Thyroid gland (tissue), 4 donors: ENCODE measurements at regions not wholly inside any gene's neighbourhood (a gene's known extent, or its start where the extent isn't known, plus 50 kb on each side); places are given as distances from the start of the nearest gene placed in this dataset.

Experiments used
- DNase-seq, 2 donors: peaks; one replicate each; pipeline ENCODE4 v3.0.0-alpha.2; 2019
- H3K27ac ChIP-seq, 3 donors: fragments of 200-600 bp; sonication (generic); 1 replicate in 2 of 3; 2 replicates in 1 of 3; pipeline ENCODE4 v1.5.1; 2016 to 2019; ENCODE audit warnings: mild to moderate bottlenecking in 1 of 3, moderate library complexity in 1 of 3
- H3K27me3 ChIP-seq: fragments of 200-600 bp; sonication (generic); one replicate; pipeline ENCODE4 v1.5.1; 2019
- H3K36me3 ChIP-seq, 2 donors: fragments of 200-600 bp; sonication (generic); one replicate each; pipeline ENCODE4 v1.5.1; 2016 to 2019
- H3K4me1 ChIP-seq, 2 donors: fragments of 200-600 bp; sonication (generic); one replicate each; pipeline ENCODE4 v1.5.1; 2017 to 2019
- H3K4me3 ChIP-seq, 3 donors: fragments of 200-600 bp; sonication (generic); replicated peaks in 1 of 3; 1 replicate in 2 of 3; 2 replicates in 1 of 3; pipeline ENCODE4 v1.5.1; 2016; ENCODE audit warnings: mild to moderate bottlenecking in 1 of 3
- H3K9me3 ChIP-seq: fragments of 200-600 bp; sonication (generic); one replicate; pipeline ENCODE4 v1.5.1; 2017
- POLR2A ChIP-seq, 2 donors: fragments of 450-650 bp; IDR thresholded peaks; one replicate each; pipeline ENCODE4 v1.6.1; 2017; ENCODE audit warnings: antibody characterized with exemption in 2 of 2, mild to moderate bottlenecking in 2 of 2, moderate library complexity in 1 of 2
- WGBS, 2 donors: methylation state at CpG; one replicate each; pipeline ENCODE4 v1.1.5; 2017; 5-methylcytosine and 5-hydroxymethylcytosine counted together
- intact Hi-C: fragments of 100-400 bp; cut with DNase I; formaldehyde crosslinking; loops from one replicate; pipeline ENCODE4 v1.15.1; 2023
- TF ChIP-seq, protein P1 (sequence below), 6 experiments: fragments of 200-600 bp in 3 of 6; fragments of 450-650 bp in 3 of 6; sonication (generic) in 3 of 6; IDR thresholded peaks; one replicate each; pipeline ENCODE4 v1.5.1; 2016 to 2019; ENCODE audit warnings: antibody characterized with exemption in 6 of 6, mild to moderate bottlenecking in 2 of 6, inconsistent platforms in 1 of 6, moderate library complexity in 1 of 6

DNA sequence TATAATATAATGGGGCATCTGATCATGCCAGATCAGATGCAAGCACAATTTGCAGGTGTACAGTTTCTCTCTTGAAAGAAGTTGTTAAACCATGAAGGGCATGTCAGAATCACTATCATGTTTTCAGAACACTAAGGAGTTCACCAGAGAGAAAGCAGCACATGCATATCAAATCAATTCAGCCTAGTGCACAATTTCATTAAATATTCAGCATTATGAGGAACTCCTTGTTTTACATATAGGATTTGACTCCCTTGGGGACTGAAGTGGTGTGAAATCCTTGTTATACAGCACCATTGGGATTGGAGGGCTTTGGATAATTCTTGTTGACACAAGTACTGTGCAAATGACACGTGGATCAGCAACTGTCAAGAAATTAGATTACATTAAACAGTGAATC is 562.1 kb upstream of the KLHL29 start:
- Histone ChIP-seq H3K27me3 (no peaks in the 10 kb centered on the region), H3K4me3 (no peak overlapping the region), H3K4me1 (no peaks in the 10 kb centered on the region), H3K36me3 (no peaks in the 10 kb centered on the region), H3K27ac (no peak overlapping the region), H3K9me3 (no peaks in the 10 kb centered on the region)
- DNase-seq: no peak
- WGBS, 2 donors: 33 to 45% methylated on average over 1 of the region's 1 CpG
- intact Hi-C loops: no loop called here
- TF ChIP-seq, protein P1, sequence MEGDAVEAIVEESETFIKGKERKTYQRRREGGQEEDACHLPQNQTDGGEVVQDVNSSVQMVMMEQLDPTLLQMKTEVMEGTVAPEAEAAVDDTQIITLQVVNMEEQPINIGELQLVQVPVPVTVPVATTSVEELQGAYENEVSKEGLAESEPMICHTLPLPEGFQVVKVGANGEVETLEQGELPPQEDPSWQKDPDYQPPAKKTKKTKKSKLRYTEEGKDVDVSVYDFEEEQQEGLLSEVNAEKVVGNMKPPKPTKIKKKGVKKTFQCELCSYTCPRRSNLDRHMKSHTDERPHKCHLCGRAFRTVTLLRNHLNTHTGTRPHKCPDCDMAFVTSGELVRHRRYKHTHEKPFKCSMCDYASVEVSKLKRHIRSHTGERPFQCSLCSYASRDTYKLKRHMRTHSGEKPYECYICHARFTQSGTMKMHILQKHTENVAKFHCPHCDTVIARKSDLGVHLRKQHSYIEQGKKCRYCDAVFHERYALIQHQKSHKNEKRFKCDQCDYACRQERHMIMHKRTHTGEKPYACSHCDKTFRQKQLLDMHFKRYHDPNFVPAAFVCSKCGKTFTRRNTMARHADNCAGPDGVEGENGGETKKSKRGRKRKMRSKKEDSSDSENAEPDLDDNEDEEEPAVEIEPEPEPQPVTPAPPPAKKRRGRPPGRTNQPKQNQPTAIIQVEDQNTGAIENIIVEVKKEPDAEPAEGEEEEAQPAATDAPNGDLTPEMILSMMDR (IDR thresholded peaks at IDR 0.05): no peak
- no peak for TF ChIP-seq POLR2A (IDR thresholded peaks at IDR 0.05)

GRCh38 chr2:22824618-22825017 is 560.4 kb upstream of the KLHL29 start:
- Histone ChIP-seq H3K27ac (no peak overlapping the region), H3K9me3 (no peaks in the 10 kb centered on the region), H3K4me1 (no peaks in the 10 kb centered on the region), H3K4me3 (no peak overlapping the region), H3K27me3 (no peaks in the 10 kb centered on the region), H3K36me3 (no peaks in the 10 kb centered on the region)
- 89 to 92% methylated on average over 4 of the region's 4 CpGs for WGBS, 2 donors
- intact Hi-C loops: no loop called here
- DNase-seq: no peak
- no peak for TF ChIP-seq POLR2A (IDR thresholded peaks at IDR 0.05)
- TF ChIP-seq, protein P1 (IDR thresholded peaks at IDR 0.05): no peak

DNA sequence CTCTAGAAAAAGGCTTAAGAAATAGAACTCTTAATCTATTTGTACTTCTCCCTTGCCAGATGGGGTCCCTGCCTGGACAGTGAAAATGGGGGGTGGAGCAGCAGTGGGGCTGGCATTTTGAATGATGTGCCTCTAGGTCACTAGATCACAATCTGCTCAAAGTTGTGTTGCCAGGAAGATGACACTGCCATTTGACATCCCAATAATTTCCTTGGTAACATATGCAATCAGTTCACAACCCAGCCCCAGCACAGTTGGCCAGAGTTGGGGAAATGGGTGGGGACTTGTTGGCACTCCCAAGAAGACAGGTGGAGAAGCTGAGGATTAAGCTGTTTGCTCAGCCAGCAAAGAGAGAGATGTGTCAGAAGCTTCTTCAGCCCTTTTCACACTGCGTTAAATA is 558.3 kb upstream of the KLHL29 start:
- no peak for DNase-seq
- no peak overlapping the region for H3K4me3 ChIP-seq
- no peaks in the 10 kb centered on the region for H3K27me3 ChIP-seq
- TF ChIP-seq, protein P1 (IDR thresholded peaks at IDR 0.05): no peak
- TF ChIP-seq POLR2A (IDR thresholded peaks at IDR 0.05): no peak
- no peaks in the 10 kb centered on the region for H3K9me3 ChIP-seq
- no peaks in the 10 kb centered on the region for H3K4me1 ChIP-seq
- H3K36me3 ChIP-seq: no peaks in the 10 kb centered on the region
- 61 to 68% methylated on average over 1 of the region's 1 CpG for whole genome bisulfite sequencing, 2 donors
- intact Hi-C loops: no loop called here
- H3K27ac ChIP-seq: no peak overlapping the region

GRCh38 chr2:22829791-22830190 is 555.2 kb upstream of the KLHL29 start:
- Histone ChIP-seq H3K9me3 (no peaks in the 10 kb centered on the region), H3K4me3 (no peak overlapping the region), H3K27ac (no peak overlapping the region), H3K27me3 (no peaks in the 10 kb centered on the region), H3K36me3 (no peaks in the 10 kb centered on the region), H3K4me1 (no peaks in the 10 kb centered on the region)
- intact Hi-C loops: no loop called here
- TF ChIP-seq, protein P1 (IDR thresholded peaks at IDR 0.05): no peak
- no peak for TF ChIP-seq POLR2A (IDR thresholded peaks at IDR 0.05)
- DNase-seq: no peak
- 85 to 89% methylated on average over 5 of the region's 5 CpGs for WGBS, 2 donors

GRCh38 chr2:22832196-22832595 is 552.8 kb upstream of the KLHL29 start:
- Histone ChIP-seq H3K9me3 (no peaks in the 10 kb centered on the region), H3K36me3 (no peaks in the 10 kb centered on the region), H3K27me3 (no peaks in the 10 kb centered on the region), H3K27ac (no peak overlapping the region), H3K4me3 (no peak overlapping the region), H3K4me1 (no peaks in the 10 kb centered on the region)
- whole genome bisulfite sequencing, 2 donors: 87 to 89% methylated on average over 2 of the region's 2 CpGs
- intact Hi-C loops: no loop called here
- DNase-seq: no peak
- TF ChIP-seq, protein P1 (IDR thresholded peaks at IDR 0.05): no peak
- no peak for TF ChIP-seq POLR2A (IDR thresholded peaks at IDR 0.05)
